Glutamatergic neuron (in vitro differentiated cells): ENCODE measurements at regions not wholly inside any gene's neighbourhood (a gene's known extent, or its start where the extent isn't known, plus 50 kb on each side); places are given as distances from the start of the nearest gene placed in this dataset.

Source experiments
- DNase-seq: peaks from one replicate; pipeline ENCODE4 v3.0.0; 2022
- H3K27ac Mint-ChIP-seq: one replicate; pipeline ENCODE4 v1.8.0; 2020; ENCODE audit warnings: mild to moderate bottlenecking, mixed read lengths, inconsistent platforms; ENCODE audit not compliant: unreplicated experiment
- H3K27me3 Mint-ChIP-seq: one replicate; pipeline ENCODE4 v1.8.0; 2020; ENCODE audit warnings: mild to moderate bottlenecking, moderate library complexity, mixed read lengths, inconsistent platforms; ENCODE audit not compliant: unreplicated experiment
- H3K36me3 Mint-ChIP-seq: one replicate; pipeline ENCODE4 v1.8.0; 2020; ENCODE audit warnings: mild to moderate bottlenecking, mixed read lengths, inconsistent platforms; ENCODE audit not compliant: unreplicated experiment
- H3K4me1 Mint-ChIP-seq: one replicate; pipeline ENCODE4 v1.8.0; 2020; ENCODE audit warnings: mild to moderate bottlenecking, low read depth, mixed read lengths, inconsistent platforms; ENCODE audit not compliant: unreplicated experiment
- H3K4me3 Mint-ChIP-seq: one replicate; pipeline ENCODE4 v1.8.0; 2020; ENCODE audit warnings: mild to moderate bottlenecking, mixed read lengths, inconsistent platforms; ENCODE audit not compliant: unreplicated experiment
- H3K9me3 Mint-ChIP-seq: one replicate; pipeline ENCODE4 v1.8.0; 2020; ENCODE audit warnings: mild to moderate bottlenecking, moderate library complexity, mixed read lengths, inconsistent platforms; ENCODE audit not compliant: unreplicated experiment
- TF ChIP-seq, protein P1 (sequence below): fragments of 200-600 bp; sonication (generic); IDR thresholded peaks from one replicate; pipeline ENCODE4 v1.5.0; 2021; ENCODE audit not compliant: partially characterized antibody, unreplicated experiment

DNA sequence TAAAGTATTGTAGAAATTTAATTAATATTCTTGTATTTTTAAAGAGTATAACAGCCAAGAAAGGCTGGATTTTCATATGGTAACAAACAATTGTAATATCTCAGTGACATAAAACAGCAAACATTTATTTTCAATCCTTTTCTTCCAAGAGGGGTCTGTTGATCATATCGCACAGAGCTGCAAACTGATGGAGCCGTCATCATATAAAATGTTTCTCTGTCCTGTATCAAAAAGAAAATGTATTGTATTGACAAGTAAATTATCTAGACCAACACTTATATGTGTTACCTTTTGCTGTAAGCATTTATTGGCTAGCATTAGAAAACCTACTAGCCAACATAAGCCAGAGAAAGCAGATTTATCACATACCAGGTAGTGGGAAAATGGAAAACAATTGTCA is 2861.4 kb upstream of the PCDH20 start:
- H3K4me1 Mint-ChIP-seq: no peaks in the 10 kb centered on the region
- no peak for DNase-seq
- H3K27me3 Mint-ChIP-seq: no peaks in the 10 kb centered on the region
- TF ChIP-seq, protein P1, sequence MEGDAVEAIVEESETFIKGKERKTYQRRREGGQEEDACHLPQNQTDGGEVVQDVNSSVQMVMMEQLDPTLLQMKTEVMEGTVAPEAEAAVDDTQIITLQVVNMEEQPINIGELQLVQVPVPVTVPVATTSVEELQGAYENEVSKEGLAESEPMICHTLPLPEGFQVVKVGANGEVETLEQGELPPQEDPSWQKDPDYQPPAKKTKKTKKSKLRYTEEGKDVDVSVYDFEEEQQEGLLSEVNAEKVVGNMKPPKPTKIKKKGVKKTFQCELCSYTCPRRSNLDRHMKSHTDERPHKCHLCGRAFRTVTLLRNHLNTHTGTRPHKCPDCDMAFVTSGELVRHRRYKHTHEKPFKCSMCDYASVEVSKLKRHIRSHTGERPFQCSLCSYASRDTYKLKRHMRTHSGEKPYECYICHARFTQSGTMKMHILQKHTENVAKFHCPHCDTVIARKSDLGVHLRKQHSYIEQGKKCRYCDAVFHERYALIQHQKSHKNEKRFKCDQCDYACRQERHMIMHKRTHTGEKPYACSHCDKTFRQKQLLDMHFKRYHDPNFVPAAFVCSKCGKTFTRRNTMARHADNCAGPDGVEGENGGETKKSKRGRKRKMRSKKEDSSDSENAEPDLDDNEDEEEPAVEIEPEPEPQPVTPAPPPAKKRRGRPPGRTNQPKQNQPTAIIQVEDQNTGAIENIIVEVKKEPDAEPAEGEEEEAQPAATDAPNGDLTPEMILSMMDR: no peak
- no peaks in the 10 kb centered on the region for H3K9me3 Mint-ChIP-seq
- no peak overlapping the region for H3K4me3 Mint-ChIP-seq
- no peaks in the 10 kb centered on the region for H3K36me3 Mint-ChIP-seq
- no peak overlapping the region for H3K27ac Mint-ChIP-seq

DNA sequence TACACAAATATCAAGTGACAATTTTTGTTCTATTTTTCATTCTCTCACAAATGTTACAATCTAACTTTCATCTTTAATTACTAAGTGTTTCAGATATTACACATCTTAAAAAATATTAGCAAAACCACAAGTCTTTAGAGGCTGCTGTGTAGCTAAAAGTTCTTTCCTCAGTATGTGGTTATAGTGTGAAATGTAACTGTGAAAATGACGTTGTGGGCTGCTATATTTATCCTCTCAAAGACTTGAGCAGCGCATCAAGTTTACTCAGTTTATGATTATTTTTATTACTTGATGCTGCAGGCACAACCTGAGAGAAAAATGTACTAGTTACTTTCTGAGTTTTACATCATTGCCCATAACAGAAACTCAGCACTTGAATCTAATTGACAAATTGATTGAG is 2860.6 kb upstream of the PCDH20 start:
- no peak overlapping the region for H3K4me3 Mint-ChIP-seq
- TF ChIP-seq, protein P1: no peak
- H3K36me3 Mint-ChIP-seq: no peaks in the 10 kb centered on the region
- no peaks in the 10 kb centered on the region for H3K27me3 Mint-ChIP-seq
- no peak for DNase-seq
- H3K4me1 Mint-ChIP-seq: no peaks in the 10 kb centered on the region
- H3K27ac Mint-ChIP-seq: no peak overlapping the region
- H3K9me3 Mint-ChIP-seq: no peaks in the 10 kb centered on the region

DNA sequence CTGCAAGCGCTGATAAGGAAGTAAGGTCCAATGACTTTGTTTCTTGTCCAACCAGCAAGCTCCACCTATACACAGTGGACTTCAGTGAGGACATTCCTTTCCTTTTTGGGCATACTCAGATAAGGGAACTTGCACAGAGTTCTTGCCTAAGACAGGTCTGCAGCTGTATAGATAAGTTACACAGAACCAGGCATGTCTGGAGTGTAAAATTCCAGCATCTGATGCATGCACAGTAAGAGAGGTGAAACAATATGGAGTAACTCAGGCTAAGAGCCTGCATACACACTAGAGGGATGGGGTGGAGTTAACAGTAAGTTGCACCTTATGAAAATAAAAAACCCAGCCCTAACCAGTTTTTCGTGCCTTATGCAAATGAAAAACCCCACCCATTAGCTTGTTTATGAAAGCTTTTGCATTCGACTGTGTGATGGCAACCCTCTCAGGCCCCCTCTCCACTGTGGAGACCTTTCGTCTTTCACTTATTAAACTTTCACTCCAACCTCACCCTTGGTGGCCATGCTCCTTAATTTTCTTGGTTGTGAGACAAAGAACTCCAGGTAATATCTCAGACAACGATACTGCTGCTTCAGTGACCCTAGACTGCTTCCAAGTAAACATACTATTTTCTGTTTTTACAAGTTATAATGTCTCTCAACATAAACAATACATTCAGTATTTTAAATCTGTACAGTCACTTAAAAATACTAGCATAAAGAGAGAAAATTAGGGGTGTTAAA is 2859.0 kb upstream of the PCDH20 start:
- DNase-seq: no peak
- TF ChIP-seq, protein P1: no peak
- H3K9me3 Mint-ChIP-seq: no peaks in the 10 kb centered on the region

DNA sequence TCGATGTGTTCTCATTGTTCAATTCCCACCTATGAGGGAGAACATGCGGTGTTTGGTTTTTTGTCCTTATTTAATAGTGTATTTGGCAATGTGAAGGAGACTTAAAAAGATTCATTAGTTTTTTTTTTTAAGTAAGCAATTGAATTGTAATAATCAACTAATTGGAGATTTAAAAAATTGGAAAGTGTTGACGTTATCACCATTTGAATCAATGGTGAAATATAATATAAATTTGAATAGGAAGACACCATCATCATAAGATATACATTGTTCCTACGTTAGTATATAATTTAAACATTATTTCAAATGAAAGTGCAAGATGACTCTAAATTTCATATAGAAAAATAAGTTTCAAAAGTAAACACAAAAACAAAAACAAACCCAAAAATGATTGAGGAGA is 2858.1 kb upstream of the PCDH20 start:
- no peak for DNase-seq
- TF ChIP-seq, protein P1: no peak
- H3K36me3 Mint-ChIP-seq: no peaks in the 10 kb centered on the region
- H3K27ac Mint-ChIP-seq: no peak overlapping the region
- no peaks in the 10 kb centered on the region for H3K9me3 Mint-ChIP-seq
- H3K27me3 Mint-ChIP-seq: no peaks in the 10 kb centered on the region
- no peaks in the 10 kb centered on the region for H3K4me1 Mint-ChIP-seq
- H3K4me3 Mint-ChIP-seq: no peak overlapping the region

More for the DNA sequence above, 2859.0 kb upstream of the PCDH20 start:
- Mint-ChIP-seq H3K27me3 (no peaks in the 10 kb centered on the region), H3K4me1 (no peaks in the 10 kb centered on the region), H3K27ac (no peak overlapping the region), H3K36me3 (no peaks in the 10 kb centered on the region), H3K4me3 (no peak overlapping the region)

DNA sequence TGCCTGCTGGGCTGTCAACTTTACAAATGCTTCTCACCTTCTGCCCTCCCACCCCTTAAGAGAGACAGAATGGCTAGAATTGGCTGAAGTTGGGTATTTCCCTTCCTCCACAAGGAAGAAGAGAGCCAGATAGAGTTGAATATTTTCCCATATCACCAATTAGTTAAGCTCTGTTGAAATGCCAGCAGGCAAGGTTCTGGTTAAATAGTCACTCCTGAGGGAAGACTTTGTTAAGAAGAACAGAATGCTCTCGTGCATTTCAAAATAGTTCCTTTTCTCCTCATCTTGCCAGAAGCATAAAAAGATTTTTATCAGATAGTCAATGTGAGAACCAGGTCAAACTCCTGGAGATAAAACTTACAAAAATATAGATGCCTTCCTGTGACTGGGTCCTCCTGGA is 2857.0 kb upstream of the PCDH20 start:
- no peak overlapping the region for H3K4me3 Mint-ChIP-seq
- TF ChIP-seq, protein P1: no peak
- no peaks in the 10 kb centered on the region for H3K36me3 Mint-ChIP-seq
- no peaks in the 10 kb centered on the region for H3K27me3 Mint-ChIP-seq
- H3K4me1 Mint-ChIP-seq: no peaks in the 10 kb centered on the region
- no peak for DNase-seq
- H3K9me3 Mint-ChIP-seq: no peaks in the 10 kb centered on the region
- no peak overlapping the region for H3K27ac Mint-ChIP-seq
